Pons (tissue), 1 donor: ENCODE measurements at regions not wholly inside any gene's neighbourhood (a gene's known extent, or its start where the extent isn't known, plus 50 kb on each side); places are given as distances from the start of the nearest gene placed in this dataset.
"Not testable (repeated sequence)": the region's sequence is repeated elsewhere in the genome, so short reads cannot be mapped to it uniquely, and the experiment has no call there.

Source experiments
- DNase-seq: peaks from one replicate; pipeline ENCODE4 v3.0.0-alpha.2; 2016; ENCODE audit warnings: low spot score

DNA sequence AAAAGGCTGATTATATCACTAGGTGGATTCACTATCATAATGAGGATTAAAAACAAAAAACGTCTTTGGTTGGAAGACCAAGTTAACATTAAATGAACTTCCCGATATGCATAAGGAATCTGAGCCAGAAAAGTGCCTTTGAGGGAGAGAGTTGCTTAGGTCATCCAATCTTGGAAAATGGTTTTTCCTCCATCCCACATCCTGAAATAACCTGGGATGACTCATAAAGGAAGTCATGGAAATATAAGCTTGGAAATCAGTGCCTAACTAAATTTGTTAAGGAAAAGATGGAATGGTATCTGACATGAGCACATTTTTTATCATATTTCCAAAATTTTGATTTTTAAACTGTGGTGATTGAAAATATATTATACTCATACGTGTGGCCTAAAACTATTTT lies 66.0 kb downstream of the KBTBD8 start:
- no peak for DNase-seq

DNA sequence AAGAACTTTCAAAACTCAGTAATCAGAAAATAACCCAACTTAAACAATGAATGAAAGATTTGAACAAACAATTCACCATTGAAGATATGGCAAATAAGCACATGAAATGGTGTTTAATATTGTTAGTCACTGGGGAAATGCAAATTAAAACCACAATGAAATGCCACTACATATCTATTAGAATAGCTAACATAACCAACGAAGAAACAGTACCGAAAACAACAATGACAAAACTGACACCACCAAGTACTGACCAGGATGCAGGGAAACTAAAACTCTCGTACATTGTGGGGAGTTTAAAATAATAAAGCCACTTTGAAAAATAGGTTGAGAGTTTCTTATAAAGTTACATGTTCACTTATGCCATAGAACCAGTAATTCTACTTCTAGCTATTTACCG lies 69.1 kb downstream of the KBTBD8 start:
- DNase-seq: no peak

DNA sequence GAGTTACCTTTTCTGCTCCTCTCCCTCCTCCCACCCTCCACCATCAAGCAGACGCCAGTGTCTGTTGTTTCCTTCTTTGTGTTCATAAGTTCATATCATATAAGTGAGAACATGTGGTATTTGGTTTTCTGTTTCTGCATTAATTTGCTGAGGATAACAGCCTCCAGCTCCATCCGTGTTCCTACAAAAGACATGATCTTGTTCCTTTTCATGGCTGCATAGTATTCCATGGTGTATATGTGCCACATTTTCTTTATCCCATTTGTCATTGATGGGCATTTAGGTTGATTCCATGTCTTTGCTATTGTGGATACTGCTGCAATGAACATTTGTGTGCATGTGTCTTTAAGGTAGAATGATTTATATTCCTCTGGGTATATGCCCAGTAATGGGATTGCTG lies 74.5 kb downstream of the KBTBD8 start:
- DNase-seq: not testable (repeated sequence)

DNA sequence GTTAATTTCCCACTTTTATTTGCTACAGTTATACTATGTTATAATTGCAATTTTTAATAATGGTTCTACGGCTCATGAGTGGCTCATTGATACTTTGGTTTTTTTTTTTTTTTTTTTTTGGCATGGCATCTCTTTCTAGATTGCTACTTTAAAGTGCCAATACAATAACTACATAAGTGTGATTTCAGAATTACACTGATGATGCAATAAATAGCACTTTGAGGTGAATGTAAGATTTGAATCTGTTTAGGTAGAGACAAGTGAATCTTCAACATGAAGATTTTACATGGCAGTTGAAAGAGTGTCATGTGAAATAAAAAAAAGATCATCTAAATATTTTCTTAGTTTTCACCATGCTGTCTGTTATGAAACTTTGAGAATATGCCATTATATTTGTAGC lies 75.7 kb downstream of the KBTBD8 start:
- no peak for DNase-seq

DNA sequence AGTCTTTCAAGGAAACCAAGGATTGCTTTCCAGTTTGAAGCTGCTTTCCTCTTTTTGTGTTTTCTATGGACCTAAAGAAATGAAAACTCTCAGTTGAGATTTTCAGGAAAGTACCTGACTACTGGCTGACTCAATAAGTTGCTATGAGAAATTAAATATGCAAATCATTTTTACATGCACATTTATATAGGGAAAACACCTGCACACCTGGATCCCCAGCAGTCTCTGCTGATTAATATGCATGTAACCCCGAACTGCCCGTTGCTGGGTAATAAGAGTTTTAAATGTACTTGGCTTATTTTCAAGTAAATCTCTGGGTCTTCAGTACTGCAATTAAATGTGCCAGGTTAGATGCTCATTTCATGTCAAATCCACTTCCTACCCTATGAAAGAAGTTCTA lies 77.2 kb downstream of the KBTBD8 start:
- DNase-seq: no peak

DNA sequence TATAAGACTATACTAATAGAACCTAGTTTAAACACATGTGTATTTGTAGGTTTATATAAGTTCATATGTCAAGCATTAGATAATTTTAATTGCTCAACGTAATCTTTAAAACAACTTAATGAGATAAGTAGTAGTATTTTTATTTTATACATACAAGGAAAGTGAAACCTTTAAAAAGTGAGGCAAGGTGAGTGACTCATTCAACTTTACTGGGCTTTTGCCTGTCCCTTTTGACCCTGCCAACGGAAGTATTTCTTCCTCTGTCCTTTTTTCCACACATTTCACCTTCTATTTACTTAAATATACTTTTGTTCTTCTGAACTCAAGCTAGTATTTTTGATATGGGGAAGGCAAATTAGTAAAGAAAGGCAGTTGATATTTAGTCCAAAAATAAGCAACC lies 78.5 kb downstream of the KBTBD8 start:
- DNase-seq: no peak

DNA sequence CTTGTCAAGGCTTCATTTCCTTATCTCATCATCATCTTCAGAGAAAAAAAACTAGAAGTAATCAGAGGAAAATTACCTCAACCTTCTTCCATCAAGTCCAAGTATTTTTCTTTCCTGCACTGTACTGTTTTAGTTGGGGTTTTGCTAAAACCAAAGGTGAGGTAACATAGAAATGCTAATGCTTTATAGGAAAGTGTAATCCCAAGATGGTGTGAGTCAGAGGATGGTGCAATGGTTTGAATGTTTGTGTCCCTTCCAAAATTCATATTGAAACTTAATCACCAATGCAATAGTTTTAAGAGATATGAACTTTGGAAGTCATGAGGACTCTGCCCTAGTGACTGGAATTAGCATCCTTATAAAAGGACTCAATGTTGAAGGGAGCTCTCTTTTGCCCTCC lies 79.5 kb downstream of the KBTBD8 start:
- no peak for DNase-seq

DNA sequence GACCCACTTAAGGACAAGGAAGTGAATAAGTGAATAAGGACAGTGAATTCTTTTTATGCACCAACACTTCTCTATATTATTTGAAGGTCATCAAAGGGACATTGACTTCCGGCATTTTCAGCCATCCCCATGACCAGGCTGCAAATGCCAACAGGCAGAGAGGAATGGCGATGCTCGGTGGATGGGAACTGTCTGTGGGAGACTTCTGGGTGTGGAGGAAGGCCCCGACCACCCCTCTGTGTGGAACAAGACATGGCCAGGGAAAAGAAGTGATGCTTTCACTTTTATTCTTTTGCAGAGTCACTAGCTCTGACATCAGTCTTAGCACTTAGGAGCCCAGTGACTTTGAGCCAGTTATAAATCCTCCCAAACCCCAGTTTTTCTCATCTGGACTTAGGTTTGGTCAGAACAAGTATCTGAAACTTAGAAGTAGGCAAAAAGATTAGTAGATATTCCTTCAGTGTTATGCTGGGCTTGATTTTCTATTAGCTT lies 84.5 kb downstream of the KBTBD8 start:
- DNase-seq: no peak

DNA sequence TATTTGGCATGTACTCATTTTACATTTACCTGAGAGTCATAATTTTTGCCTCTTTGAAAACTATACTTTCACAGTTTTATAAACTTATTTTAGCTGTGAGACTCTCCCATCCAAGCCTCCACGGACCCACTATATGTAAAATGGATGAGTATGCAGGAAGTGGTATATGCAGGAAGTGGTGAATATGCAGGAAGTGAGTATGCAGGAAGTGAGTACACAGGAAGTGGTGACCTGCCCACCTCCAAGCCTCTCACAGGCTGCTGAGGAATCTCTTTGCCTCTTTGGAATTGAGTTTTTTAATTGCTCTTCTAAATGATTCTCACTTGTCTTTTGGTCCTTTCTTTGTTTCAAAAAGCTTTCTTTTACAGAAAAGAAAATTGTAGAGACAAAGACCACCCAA lies 85.2 kb downstream of the KBTBD8 start:
- no peak for DNase-seq

DNA sequence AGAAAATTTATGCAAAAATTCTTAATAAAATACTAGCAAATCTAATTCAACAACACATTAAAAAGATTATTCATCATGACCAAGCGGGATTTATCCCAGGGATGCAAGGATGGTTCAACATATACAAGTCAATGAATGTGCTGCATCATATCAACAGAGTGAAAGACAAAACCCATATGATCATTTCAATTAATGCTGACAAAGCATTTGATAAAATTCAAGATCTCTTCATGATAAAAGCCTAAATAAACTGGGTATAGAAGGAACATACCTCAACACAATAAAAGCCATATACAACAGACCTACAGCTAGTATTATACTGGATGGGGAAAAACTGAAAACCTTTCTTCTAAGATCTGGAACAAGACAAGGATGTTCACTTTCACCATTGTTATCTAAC lies 89.7 kb downstream of the KBTBD8 start:
- no peak for DNase-seq

DNA sequence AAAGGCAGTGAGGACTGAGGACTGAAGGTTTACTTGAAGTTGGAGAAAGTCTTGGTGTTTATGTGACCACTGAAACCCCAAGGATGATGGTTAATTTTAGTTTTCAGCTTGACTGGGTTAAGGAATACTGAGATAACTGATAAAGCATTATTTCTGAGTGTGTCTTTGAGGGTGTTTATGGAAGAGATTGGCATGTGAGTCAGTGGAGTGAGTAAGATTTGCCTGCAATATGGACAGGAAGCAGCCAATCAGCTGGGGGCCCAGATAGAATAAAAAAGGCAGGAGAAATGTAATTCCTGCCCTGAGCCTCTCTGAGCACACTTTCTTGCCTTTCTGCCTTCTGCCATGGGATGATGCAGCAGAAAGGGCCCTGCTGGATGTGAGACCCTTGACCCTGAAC lies 92.4 kb downstream of the KBTBD8 start:
- DNase-seq: no peak

DNA sequence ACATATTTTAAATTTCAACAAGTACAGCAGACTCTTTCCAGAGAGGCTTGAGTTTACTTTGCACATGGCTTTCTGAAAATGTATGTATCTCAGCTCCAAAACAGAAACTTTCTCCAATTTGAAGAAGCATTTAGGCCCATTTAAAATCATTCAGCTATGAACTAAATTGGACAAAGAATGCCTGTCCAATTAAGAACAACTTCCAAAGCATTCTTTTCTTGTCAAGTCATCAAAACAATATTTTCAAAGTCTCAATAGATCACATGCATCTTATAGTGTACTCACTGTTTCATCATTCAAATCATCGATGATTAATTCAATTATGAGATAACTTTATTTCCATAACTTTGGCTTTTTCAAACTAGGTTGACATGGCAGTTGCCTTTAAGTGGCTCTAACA lies 95.2 kb downstream of the KBTBD8 start:
- DNase-seq: no peak

DNA sequence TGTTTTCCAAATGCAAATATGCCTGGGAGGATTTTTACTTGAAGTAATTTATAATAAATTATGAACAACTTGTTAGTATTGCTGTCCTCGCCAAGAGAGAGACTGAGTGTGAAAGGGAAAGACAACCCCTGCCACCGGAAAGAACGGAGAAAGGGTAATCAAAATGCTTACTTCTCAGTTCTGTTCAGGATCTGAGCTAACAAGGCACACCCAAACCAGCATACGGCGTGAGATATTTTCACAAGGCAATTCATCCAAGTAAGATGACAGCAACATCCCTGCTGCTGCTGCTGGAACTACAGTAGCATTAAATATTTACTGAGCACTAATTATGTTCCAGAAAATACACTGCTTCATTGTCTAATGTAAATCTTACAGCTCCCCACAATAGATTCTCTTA lies 96.1 kb downstream of the KBTBD8 start:
- DNase-seq: no peak

DNA sequence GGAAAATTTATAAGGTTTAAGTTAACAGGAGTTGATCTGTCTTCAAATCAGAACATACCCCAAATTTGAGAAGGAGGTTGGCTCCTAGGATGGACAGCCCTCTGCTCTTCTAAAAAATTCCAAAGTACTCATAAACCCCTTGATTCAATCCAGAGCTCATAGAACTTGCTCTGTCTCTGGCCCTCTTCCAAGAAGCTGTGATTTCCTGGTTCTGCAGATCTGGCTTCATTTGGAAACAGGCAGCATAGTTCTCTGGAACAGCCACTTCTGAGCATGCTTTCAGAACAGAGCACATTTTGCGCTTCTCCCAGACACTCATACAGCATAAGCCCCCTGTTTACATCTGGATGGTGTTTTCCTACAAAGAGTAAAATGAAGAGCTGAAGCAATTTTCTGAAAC lies 96.7 kb downstream of the KBTBD8 start:
- DNase-seq: no peak

DNA sequence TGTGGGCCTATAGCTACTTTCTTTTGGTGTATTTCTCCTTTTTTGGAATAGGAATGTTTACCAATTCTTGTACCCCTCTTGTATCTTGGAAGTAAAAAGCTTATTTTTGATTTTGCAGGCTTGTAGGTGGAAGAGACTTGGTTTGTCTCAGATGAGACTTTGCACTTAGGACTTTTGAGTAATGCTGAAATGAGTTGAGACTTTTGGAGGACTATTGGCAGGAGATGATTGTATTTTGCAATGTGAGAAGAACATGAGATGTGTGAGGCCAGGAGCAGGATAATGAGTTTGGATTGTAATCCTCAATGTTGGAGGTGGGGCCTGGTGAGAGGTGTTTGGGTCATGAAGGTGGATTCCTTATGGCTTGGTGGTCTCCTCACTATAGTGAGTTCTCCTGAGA lies 106.3 kb downstream of the KBTBD8 start:
- DNase-seq: no peak

DNA sequence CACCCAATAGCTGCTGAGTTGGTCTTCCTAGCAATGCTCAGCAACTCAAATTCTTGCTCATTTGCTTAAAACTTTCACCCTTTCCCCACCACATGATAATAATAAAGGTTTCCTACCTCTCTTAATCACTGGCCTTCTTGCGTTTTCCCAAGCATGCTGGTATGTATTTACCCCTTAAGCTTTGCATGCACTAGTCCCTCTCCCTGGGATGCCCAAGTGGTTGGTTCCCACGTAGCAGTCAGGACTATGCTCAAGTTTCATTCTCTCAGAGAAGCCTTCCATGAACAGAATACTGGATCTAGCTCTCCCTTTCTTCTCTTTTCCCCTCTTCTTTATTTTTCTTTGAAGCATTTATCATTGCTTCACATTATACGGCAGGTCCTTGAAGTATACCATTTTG lies 108.8 kb downstream of the KBTBD8 start:
- DNase-seq: no peak

DNA sequence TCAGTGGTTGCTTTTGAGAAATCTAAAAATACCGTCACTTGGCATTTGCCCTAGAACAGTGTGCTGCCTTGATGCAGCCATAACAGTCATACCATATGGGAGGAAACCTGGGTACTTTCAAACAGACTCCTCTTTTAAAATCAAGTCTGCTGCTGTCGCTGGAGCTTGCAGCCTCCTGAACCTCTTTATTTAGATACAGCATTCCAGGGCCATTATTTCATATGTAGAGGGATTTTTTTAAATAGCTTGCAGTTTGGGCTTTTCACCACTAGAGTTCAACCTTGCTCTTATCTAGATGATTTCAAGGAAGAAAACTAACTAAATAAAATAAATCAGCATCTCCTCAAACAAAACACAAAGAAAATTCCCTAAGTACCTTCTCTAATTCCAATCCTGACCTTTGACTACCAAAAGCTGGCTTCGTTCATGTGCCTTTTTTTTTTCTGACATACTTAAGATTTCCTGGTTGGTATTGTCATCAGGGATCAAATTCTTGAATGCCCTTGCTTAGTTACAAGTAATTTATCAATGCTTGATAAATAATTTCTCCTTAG lies 111.6 kb downstream of the KBTBD8 start:
- peak; percentile 42 for DNase-seq

DNA sequence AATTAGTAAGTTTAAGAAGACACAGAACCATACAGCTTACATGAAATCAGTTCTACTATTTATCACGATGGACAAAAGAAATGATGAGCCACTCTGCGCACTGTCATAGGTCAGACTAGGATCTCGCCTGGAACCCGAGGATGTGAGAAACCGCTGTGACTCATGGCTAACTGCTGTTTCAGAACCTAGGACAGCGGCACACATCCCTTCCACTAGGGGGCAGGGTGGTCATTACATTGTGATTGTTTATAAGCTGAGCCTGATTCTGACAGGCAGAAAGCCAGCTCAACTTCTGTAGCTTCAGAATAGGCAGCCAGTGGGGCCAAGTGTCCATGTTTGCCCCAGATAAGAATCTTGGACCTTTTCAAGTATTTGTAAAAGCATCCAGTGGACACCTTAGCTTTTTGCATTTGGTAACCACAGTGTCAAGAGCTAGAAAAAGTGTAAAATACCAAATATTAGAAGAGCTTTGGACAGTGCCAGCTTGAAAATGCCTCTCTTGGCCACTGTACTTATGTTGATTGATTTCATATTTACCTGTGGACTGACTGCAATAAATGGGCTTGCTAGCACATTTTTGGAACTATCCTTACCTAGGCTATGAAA lies 115.8 kb downstream of the KBTBD8 start:
- peak; percentile 90 for DNase-seq

DNA sequence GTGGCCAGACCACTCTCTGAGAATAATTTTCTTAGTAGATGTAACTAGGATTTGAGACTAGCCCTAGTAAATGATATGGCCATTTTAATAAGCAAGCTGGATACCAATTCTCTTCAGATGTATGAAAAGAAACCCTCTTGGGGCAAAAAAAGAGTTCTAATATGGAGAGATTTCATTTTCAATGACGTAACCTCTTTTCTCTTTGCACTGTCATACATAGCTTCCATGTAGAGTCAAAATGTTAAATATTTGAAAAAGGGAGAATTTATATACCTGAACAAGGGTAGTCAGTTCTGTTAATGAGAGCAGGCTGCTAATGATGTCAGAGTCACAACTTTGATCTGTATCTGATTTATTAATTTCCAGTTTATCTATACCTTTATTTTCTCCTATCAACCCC lies 120.0 kb downstream of the KBTBD8 start:
- no peak for DNase-seq

DNA sequence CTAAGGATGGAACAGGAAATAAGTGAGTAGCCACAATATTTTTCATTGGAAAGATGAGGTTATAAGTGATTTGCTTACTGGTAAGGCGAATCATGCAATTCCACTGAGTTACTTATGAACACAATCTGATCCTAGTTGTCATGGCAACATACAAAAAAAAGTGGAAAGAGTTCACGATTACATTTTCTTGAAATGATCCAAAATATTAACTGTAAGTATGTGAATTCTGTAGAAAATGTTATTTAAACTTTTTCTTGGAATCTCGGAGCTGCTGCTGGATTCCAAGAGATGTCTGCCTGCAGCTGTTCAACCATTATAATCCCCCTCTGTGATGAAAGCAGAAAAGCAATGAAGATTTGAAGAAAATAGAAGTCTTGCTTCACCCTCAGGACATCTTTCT lies 120.5 kb downstream of the KBTBD8 start:
- DNase-seq: no peak

DNA sequence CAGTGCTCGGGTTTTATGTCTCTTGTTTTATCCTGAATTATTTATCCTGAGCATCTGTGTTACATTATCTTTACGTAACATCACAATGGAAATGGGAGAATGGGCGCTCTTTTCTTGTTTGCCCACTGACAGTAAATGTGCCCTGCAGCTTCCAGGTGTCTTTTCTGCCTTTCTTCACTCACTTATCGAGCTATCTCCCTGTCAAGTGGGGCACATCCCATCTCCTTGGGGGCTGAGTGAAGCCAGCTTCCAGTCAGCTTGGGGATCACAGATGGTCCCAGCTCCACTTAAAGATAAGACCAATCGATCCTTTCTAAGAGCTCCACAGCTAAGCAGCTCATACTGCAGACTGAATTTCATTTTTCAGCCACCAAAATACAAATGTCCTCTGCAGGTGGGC lies 125.8 kb downstream of the KBTBD8 start:
- DNase-seq: no peak

DNA sequence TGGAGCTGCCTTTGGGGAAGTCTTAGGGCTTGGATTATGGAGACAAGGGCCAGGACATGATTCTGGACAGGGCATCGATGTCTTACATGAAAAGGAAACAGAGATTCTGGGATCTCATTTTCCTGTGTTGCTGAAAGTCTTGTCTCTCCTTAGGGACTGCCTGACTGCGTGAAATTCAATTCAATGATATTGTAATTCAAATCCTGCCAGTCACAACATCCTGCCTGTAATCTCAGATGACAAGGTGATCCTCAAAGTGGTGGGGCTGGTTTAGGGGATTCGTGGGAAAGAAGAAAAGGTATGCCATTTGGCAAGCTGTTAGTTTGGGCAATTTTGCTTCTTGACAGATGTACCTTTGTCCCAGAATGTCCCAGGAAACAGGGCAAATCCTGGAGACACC lies 129.1 kb downstream of the KBTBD8 start:
- DNase-seq: no peak

DNA sequence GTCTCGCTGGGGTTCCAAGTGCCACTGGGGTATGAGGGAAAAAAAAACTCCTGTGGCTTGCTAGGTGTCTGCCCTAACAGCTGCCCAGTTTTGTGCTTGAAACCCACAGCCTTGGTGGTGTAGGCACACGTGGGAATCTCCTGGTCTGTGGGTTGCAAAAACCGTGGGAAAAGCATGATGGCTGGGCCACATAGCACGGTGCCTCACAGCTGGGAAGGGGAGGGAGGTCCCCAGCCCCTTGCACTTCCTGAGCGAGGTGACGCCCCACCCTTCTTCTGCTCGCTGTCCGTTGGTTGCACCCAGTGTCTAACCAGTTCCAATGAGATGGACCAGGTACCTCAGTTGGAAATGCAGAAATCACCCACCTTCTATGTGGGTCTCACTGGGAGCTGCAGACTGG lies 144.3 kb downstream of the KBTBD8 start:
- no peak for DNase-seq

DNA sequence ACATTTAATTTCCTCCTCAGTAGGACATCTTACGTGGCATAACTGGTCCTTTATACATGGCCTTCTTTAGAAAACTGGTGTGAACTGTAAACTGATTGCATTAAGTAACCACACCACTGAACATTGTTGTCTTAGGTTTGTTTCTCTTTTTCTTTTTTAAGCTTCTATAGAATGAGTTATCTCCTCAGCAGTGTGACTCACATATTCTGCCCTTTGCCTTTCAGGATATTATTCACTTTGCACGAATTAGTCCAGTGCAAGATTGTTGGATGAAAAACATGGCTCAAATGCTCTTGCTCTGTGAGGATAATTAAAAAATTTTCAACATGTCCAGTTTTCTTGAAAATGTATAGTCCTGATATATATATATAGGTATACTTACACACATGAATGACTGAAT lies 147.6 kb downstream of the KBTBD8 start:
- no peak for DNase-seq
